Inflammatory macrophage (primary cell): ENCODE measurements at regions not wholly inside any gene's neighbourhood (a gene's known extent, or its start where the extent isn't known, plus 50 kb on each side); places are given as distances from the start of the nearest gene placed in this dataset.

Experiments
- DNase-seq, 2 donors: peaks; one replicate each; pipeline ENCODE4 v3.0.0-alpha.2; 2020 to 2022

GRCh38 chr21:16968436-16968835 is 544.4 kb upstream of the CXADR start:
- DNase-seq, result no peak

- no peak for DNase-seq
Observed at GRCh38 chr21:16969636-16970035, 543.2 kb upstream of the CXADR start.

GRCh38 chr21:16974060-16974459 is 538.8 kb upstream of the CXADR start:
- DNase-seq, result no peak

GRCh38 chr21:16976193-16976592 is 536.6 kb upstream of the CXADR start:
- no peak for DNase-seq

GRCh38 chr21:16978309-16978895 is 534.4 kb upstream of the CXADR start:
- no peak for DNase-seq

- no peak for DNase-seq
Observed at GRCh38 chr21:16979574-16979973, 533.3 kb upstream of the CXADR start.

- no peak for DNase-seq
Observed at GRCh38 chr21:16983420-16983819, 529.4 kb upstream of the CXADR start.

- DNase-seq, result no peak
Observed at GRCh38 chr21:16992448-16992847, 520.4 kb upstream of the CXADR start.

GRCh38 chr21:16993416-16994038 is 519.3 kb upstream of the CXADR start:
- DNase-seq, result no peak

- DNase-seq, result no peak
Observed at GRCh38 chr21:17002594-17003257, 510.1 kb upstream of the CXADR start.

GRCh38 chr21:17003258-17003615 is 509.6 kb upstream of the CXADR start:
- DNase-seq, result no peak

GRCh38 chr21:17003763-17004373 is 509.0 kb upstream of the CXADR start:
- DNase-seq, result no peak

GRCh38 chr21:17032141-17032655 is 480.6 kb upstream of the CXADR start:
- DNase-seq, result no peak

- no peak for DNase-seq
Observed at GRCh38 chr21:17044696-17045095, 468.1 kb upstream of the CXADR start.

GRCh38 chr21:17045214-17045853 is 467.5 kb upstream of the CXADR start:
- DNase-seq, result no peak

GRCh38 chr21:17048974-17049373 is 463.9 kb upstream of the CXADR start:
- DNase-seq, result no peak

GRCh38 chr21:17050156-17050555 is 462.7 kb upstream of the CXADR start:
- DNase-seq, result no peak

- DNase-seq, result no peak
Observed at GRCh38 chr21:17050646-17051045, 462.2 kb upstream of the CXADR start.

- no peak for DNase-seq
Observed at GRCh38 chr21:17051054-17051453, 461.8 kb upstream of the CXADR start.

- no peak for DNase-seq
Observed at GRCh38 chr21:17053321-17053720, 459.5 kb upstream of the CXADR start.

- no peak for DNase-seq
Observed at GRCh38 chr21:17059936-17060335, 452.9 kb upstream of the CXADR start.

GRCh38 chr21:17066006-17066405 is 446.8 kb upstream of the CXADR start:
- no peak for DNase-seq

GRCh38 chr21:17071093-17071492 is 441.8 kb upstream of the CXADR start:
- DNase-seq, result no peak
